ENCODE measurements at regions not wholly inside any gene's neighbourhood (a gene's known extent, or its start where the extent isn't known, plus 50 kb on each side); places are given as distances from the start of the nearest gene placed in this dataset.

GRCh38 chr1:194818674-194819073 lies 1632.3 kb upstream of the B3GALT2 start:
- DNase-seq (ENCODE audit: low read depth): no peak
- TF ChIP-seq CTCF (IDR thresholded peaks at IDR 0.05; ENCODE audit: control insufficient read depth, insufficient read depth, low read depth, low read length, missing control alignments): no peak
- H3K4me3 ChIP-seq (ENCODE audit: control insufficient read depth, low read depth, low read length): no peak overlapping the region

- TF ChIP-seq CTCF (IDR thresholded peaks at IDR 0.05; ENCODE audit: control insufficient read depth, insufficient read depth, low read depth, low read length, missing control alignments): no peak
- H3K4me3 ChIP-seq (ENCODE audit: control insufficient read depth, low read depth, low read length): no peak overlapping the region
- no peak for DNase-seq (ENCODE audit: low read depth)
Observed at GRCh38 chr1:194816859-194817258, 1630.4 kb upstream of the B3GALT2 start.

- no peak overlapping the region for H3K4me3 ChIP-seq (ENCODE audit: control insufficient read depth, low read depth, low read length)
- no peak for TF ChIP-seq CTCF (IDR thresholded peaks at IDR 0.05; ENCODE audit: control insufficient read depth, insufficient read depth, low read depth, low read length, missing control alignments)
Observed at GRCh38 chr1:194813096-194813495, 1626.7 kb upstream of the B3GALT2 start.

GRCh38 chr1:194809665-194810064 lies 1623.3 kb upstream of the B3GALT2 start:
- no peak overlapping the region for H3K4me3 ChIP-seq (ENCODE audit: control insufficient read depth, low read depth, low read length)
- no peak for DNase-seq (ENCODE audit: low read depth)
- no peak for TF ChIP-seq CTCF (IDR thresholded peaks at IDR 0.05; ENCODE audit: control insufficient read depth, insufficient read depth, low read depth, low read length, missing control alignments)

More at GRCh38 chr1:194813096-194813495, 1626.7 kb upstream of the B3GALT2 start:
- DNase-seq (ENCODE audit: low read depth): no peak

- no peak for DNase-seq (ENCODE audit: low read depth)
- TF ChIP-seq CTCF (IDR thresholded peaks at IDR 0.05; ENCODE audit: control insufficient read depth, insufficient read depth, low read depth, low read length, missing control alignments): no peak
- H3K4me3 ChIP-seq (ENCODE audit: control insufficient read depth, low read depth, low read length): no peak overlapping the region
Observed at GRCh38 chr1:194809215-194809614, 1622.8 kb upstream of the B3GALT2 start.

- H3K4me3 ChIP-seq (ENCODE audit: control insufficient read depth, low read depth, low read length): no peak overlapping the region
- no peak for DNase-seq (ENCODE audit: low read depth)
- no peak for TF ChIP-seq CTCF (IDR thresholded peaks at IDR 0.05; ENCODE audit: control insufficient read depth, insufficient read depth, low read depth, low read length, missing control alignments)
Observed at GRCh38 chr1:194807530-194808220, 1621.3 kb upstream of the B3GALT2 start.

All from AG09309 (cell line).